CD4-positive, alpha-beta T cell treated with Interleukin-4 for 4 hours (primary cell): ENCODE measurements at regions not wholly inside any gene's neighbourhood (a gene's known extent, or its start where the extent isn't known, plus 50 kb on each side); places are given as distances from the start of the nearest gene placed in this dataset.

ENCODE experiments used
- DNase-seq: peaks from one replicate; pipeline ENCODE4 v3.0.0-alpha.2; 2020

GRCh38 chr7:32336726-32337125 is 153.5 kb downstream of the LSM5 start:
- DNase-seq, result no peak

- no peak for DNase-seq
Observed at GRCh38 chr7:32335107-32335506, 155.1 kb downstream of the LSM5 start.

- DNase-seq, result no peak
Observed at GRCh38 chr7:32330602-32331001, 159.6 kb downstream of the LSM5 start.

- DNase-seq, result no peak
Observed at GRCh38 chr7:32326078-32326477, 164.1 kb downstream of the LSM5 start.

- no peak for DNase-seq
Observed at GRCh38 chr7:32323712-32324111, 166.5 kb downstream of the LSM5 start.

GRCh38 chr7:32319012-32319382 is 171.2 kb downstream of the LSM5 start:
- no peak for DNase-seq

GRCh38 chr7:32318300-32319011 is 171.7 kb downstream of the LSM5 start:
- no peak for DNase-seq

GRCh38 chr7:32316839-32317238 is 173.3 kb downstream of the LSM5 start:
- no peak for DNase-seq

- no peak for DNase-seq
Observed at GRCh38 chr7:32314761-32315160, 175.4 kb downstream of the LSM5 start.

GRCh38 chr7:32301427-32301826 is 188.8 kb downstream of the LSM5 start:
- no peak for DNase-seq

- DNase-seq, result no peak
Observed at GRCh38 chr7:32299133-32299702, 191.0 kb downstream of the LSM5 start.

- DNase-seq, result no peak
Observed at GRCh38 chr7:32298408-32299132, 191.6 kb downstream of the LSM5 start.

GRCh38 chr7:32293833-32294232 is 196.3 kb downstream of the LSM5 start:
- DNase-seq, result no peak

GRCh38 chr7:32289651-32290414 is 200.3 kb downstream of the LSM5 start:
- DNase-seq, result no peak

- DNase-seq, result no peak
Observed at GRCh38 chr7:32285698-32286097, 204.5 kb downstream of the LSM5 start.

- no peak for DNase-seq
Observed at GRCh38 chr7:32283546-32283945, 206.6 kb downstream of the LSM5 start.

- DNase-seq, result no peak
Observed at GRCh38 chr7:32279500-32279899, 209.3 kb upstream of the PDE1C start.

GRCh38 chr7:32275216-32276009 is 205.2 kb upstream of the PDE1C start:
- no peak for DNase-seq

GRCh38 chr7:32273297-32273696 is 203.1 kb upstream of the PDE1C start:
- DNase-seq, result no peak

GRCh38 chr7:32266932-32267475 is 196.8 kb upstream of the PDE1C start:
- no peak for DNase-seq

- DNase-seq, result no peak
Observed at GRCh38 chr7:32264702-32265284, 194.6 kb upstream of the PDE1C start.

- no peak for DNase-seq
Observed at GRCh38 chr7:32263611-32264010, 193.4 kb upstream of the PDE1C start.
